ENCODE measurements at regions not wholly inside any gene's neighbourhood (a gene's known extent, or its start where the extent isn't known, plus 50 kb on each side); places are given as distances from the start of the nearest gene placed in this dataset.
"Not testable (repeated sequence)": the region's sequence is repeated elsewhere in the genome, so short reads cannot be mapped to it uniquely, and the experiment has no call there.

DNA sequence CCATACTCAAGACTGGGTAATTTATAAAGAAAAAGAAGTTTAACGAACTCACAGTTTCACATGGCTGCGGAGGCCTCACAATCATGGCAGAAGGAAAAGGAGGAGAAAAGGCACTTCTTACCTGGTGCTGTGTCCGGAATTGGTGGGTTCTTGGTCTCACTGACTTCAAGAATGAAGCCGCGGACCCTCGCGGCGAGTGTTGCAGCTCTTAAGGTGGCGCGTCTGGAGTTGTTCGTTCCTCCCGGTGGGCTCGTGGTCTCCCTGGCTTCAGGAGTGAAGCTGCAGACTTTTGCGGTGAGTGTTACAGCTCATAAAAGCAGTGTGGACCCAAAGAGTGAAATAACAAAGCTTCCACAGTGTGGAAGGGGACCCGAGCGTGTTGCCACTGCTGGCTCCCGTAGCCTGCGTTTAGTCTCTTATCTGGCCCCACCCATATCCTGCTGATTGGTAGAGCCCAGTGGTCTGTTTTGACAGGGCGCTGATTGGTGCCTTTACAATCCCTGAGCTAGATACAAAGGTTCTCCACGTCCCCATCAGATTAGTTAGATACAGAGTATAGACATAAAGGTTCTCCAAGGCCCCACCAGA, 846.0 kb downstream of the CDH18 start:
- not testable (repeated sequence) for DNase-seq (ENCODE audit: extremely low read depth in 1 of 2, low read depth in 1 of 2)

DNA sequence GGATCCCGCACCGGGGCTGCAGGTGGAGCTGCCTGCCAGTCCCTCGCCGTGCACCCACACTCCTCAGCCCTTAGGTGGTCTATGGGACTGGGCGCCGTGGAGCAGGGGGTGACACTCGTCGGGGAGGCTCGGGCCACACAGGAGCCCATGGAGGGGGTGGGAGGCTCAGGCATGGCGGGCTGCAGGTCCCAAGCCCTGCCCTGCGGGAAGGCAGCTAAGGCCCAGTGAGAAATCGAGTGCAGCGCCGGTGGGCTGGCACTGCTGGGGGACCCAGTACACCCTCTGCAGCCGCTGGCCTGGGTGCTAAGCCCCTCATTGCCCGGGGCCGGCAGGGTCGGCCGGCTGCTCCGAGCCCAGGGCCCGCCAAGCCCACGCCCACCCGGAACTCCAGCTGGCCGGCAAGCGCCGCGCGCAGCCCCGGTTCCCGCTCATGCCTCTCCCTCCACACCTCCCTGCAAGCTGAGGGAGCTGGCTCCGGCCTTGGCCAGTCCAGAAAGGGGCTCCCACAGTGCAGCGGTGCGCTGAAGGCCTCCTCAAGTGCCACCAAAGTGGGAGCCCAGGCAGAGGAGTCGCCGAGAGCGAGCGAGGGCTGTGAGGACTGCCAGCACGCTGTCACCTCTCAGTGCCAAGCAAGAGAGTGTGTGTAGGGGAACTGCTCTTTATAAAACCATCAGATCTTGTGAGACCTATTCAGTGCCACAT, 845.1 kb downstream of the CDH18 start:
- DNase-seq (ENCODE audit: extremely low read depth in 1 of 2, low read depth in 1 of 2): not testable (repeated sequence)

GRCh38 chr5:19143935-19144334, 844.1 kb downstream of the CDH18 start:
- DNase-seq (ENCODE audit: extremely low read depth in 1 of 2, low read depth in 1 of 2): no peak

DNA sequence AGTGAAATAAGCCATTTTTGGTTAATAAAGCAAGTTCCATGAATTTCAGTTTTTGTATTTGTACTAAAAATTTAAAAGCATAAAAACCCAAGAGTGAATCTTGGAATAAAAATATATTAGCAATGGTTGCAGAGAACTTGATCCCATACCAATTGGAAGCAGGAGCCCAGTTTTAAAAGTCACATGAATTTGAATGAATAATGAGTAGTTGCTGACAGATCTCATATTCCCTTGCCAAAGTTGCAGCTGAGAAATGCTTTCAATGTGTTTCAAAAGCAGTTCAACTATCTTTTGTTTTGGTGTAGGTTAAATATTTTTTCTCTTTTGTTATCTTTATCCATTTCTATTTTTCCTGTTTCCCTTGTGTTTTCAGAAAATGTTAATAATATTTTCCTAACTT, 818.6 kb downstream of the CDH18 start:
- DNase-seq (ENCODE audit: extremely low read depth in 1 of 2, low read depth in 1 of 2): no peak

GRCh38 chr5:19172926-19173470, 815.0 kb downstream of the CDH18 start:
- DNase-seq (ENCODE audit: extremely low read depth in 1 of 2, low read depth in 1 of 2): no peak

- no peak for DNase-seq (ENCODE audit: extremely low read depth in 1 of 2, low read depth in 1 of 2)
These were observed 812.0 kb downstream of the CDH18 start for GRCh38 chr5:19175776-19176570.

- no peak for DNase-seq (ENCODE audit: extremely low read depth in 1 of 2, low read depth in 1 of 2)
These were observed 808.4 kb downstream of the CDH18 start for GRCh38 chr5:19179571-19179970.

DNA sequence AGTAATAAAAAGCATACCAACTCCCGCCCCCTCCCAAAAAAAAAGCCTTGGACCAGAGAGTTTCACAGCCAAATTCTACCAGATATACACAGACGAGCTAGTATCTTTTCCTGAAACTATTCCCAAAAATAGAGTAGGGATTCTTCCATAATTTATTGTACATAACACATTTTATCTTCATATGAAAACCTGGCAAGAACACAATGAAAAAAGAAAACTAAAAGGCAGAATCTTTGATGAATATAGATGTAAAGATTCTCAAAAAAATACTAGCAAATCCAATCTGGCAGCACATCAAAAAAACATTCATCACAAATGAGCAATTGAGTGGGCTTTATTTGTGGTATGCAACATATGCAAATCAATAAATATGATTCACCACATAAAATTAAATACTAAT, 798.8 kb downstream of the CDH18 start:
- DNase-seq (ENCODE audit: extremely low read depth in 1 of 2, low read depth in 1 of 2): no peak

DNA sequence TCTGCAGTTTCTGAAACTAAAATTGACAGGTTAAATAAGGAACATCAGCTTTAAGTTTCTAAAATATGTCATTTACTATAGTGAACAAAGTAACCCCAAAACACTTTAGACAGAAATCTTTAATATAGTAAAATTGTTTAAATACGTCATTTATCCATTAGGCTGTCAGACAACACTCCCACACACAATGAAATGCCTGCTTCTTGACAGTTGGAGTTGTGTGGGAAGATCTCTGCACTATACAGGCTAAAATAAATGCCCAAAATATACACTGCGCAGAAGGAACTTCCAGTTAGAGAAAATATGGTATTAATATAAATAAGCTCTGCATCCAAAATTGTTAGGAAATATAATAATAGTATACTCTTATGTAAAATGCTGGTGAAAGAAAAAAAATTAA, 794.4 kb downstream of the CDH18 start:
- DNase-seq (ENCODE audit: extremely low read depth in 1 of 2, low read depth in 1 of 2): no peak

GRCh38 chr5:19196631-19197030, 791.4 kb downstream of the CDH18 start:
- no peak for DNase-seq (ENCODE audit: extremely low read depth in 1 of 2, low read depth in 1 of 2)

- no peak for DNase-seq (ENCODE audit: extremely low read depth in 1 of 2, low read depth in 1 of 2)
These were observed 787.7 kb downstream of the CDH18 start for GRCh38 chr5:19200251-19200650.

- no peak for DNase-seq (ENCODE audit: extremely low read depth in 1 of 2, low read depth in 1 of 2)
These were observed 779.6 kb downstream of the CDH18 start for GRCh38 chr5:19208397-19208796.

- no peak for DNase-seq (ENCODE audit: extremely low read depth in 1 of 2, low read depth in 1 of 2)
These were observed 777.1 kb downstream of the CDH18 start for GRCh38 chr5:19210886-19211285.

GRCh38 chr5:19229179-19229835, 758.7 kb downstream of the CDH18 start:
- DNase-seq (ENCODE audit: extremely low read depth in 1 of 2, low read depth in 1 of 2): no peak

DNA sequence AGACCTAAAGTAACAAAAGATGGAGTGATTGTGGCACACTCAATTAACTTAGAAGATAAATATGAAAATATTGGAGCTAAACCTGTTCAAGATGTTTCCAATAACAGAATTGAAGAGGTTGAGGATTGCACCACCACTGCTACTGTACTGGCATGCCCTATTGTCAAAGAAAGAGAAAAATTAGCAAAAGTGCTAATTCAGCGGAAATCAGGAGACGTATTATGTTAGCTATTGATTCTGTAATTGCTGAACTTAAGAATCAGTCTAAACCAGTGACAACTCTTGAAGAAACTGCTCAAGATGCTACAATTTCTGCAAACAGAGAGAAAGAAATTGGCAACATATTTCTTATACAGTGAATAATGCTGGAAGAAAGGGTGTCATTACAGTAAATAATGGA, 754.4 kb downstream of the CDH18 start:
- no peak for DNase-seq (ENCODE audit: extremely low read depth in 1 of 2, low read depth in 1 of 2)

DNA sequence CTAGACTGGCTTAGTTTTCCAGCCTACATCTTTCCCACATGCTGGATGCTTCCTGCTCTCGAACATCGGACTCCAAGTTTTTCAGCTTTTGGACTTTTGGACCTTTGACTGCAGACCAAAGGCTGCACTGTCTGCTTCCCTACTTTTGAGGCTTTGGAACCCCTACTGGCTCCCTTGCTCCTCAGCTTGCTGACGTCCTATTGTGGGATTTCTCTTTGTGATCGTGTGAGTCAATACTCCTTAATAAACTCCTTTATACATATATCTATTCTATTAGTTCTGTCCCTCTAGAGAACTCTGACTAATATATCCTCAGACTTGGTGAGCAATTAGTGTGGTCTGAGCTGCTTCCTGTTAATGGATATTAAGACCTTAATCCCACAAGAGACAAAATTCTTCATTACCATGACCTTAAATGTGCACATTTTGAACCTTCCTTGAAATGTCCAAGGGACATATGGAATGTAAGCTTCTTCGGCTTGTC, 752.9 kb downstream of the CDH18 start:
- DNase-seq (ENCODE audit: extremely low read depth in 1 of 2, low read depth in 1 of 2): no peak

GRCh38 chr5:19240170-19240569, 747.8 kb downstream of the CDH18 start:
- DNase-seq (ENCODE audit: extremely low read depth in 1 of 2, low read depth in 1 of 2): no peak

DNA sequence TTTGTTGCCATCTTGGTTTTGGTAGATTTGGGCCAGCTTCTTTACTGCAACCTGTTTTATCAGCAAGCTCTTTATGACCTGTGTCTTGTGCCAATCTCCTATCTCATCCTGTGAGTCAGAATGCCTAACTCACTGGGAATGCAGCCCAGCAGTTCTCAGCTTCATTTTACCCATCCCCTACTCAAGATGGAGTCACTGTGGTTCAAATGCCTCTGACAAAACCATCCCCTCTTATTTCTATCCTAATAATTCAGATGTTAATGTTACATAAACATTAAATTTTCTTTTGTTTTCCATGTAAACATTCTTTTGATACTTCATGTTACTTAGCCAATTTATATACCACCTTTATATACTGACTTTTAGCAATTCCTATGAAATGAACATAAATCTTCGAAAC, 746.3 kb downstream of the CDH18 start:
- DNase-seq (ENCODE audit: extremely low read depth in 1 of 2, low read depth in 1 of 2): no peak

DNA sequence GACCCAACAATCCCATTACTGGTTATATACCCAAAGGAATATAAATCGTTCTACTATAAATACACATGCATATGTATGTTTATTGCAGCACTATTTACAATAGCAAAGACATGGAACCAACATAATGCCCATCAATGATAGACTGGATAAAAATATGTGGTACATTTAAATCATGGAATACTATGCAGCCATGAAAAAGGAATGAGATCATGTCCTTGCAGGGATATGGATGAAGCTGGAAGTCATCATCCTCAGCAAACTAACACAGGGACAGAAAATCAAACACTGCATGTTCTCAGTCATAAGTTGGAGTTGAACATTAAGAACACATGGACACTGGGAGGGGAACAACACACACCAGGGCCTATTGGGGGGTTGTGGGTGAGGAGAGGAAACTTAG, 741.8 kb downstream of the CDH18 start:
- not testable (repeated sequence) for DNase-seq (ENCODE audit: extremely low read depth in 1 of 2, low read depth in 1 of 2)

DNA sequence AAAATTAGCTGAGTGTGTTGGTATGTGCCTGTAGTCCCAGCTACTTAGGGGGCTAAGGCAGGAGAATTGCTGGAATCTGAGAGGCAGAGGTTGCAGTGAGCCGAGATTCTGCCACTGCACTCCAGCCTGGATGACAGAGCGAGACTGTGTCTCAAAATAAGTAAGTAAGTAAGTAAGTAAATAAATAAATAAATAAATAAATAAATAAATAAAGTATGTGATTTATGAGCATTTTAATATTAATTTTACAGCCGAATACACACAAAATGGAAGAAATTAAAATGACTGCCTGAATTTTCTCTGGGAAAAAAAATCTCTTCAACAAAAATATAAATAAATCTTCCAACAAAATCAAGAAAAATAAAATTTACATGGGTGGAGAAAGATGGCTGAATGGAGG, 740.7 kb downstream of the CDH18 start:
- no peak for DNase-seq (ENCODE audit: extremely low read depth in 1 of 2, low read depth in 1 of 2)

DNA sequence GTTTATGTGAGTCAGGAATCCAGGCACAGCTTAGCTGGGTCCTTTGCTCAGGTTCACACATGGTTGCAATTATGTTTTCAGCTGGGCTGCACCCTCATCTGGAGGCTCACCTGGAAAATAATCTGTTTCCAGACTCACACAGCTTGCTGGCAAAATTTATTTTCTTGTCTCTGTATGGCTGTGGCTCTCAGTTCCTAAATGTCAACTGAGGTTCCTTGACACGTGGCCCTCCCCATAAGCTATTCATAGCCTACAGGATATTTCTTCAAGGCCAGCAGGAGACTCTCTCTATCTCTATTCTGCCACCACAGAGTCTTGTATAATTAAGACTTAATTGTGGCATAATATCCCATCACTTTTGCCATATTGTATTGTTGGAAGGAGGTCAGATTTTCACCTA, 732.0 kb downstream of the CDH18 start:
- no peak for DNase-seq (ENCODE audit: extremely low read depth in 1 of 2, low read depth in 1 of 2)
